Upper lobe of right lung (tissue), 1 donor: ENCODE measurements at regions not wholly inside any gene's neighbourhood (a gene's known extent, or its start where the extent isn't known, plus 50 kb on each side); places are given as distances from the start of the nearest gene placed in this dataset.

Experiments
- ATAC-seq: fragments of 200-7000 bp; cut with Tn5 transposase; one replicate; pipeline ENCODE4 v1.9.1; 2020; ENCODE audit warnings: mild to moderate bottlenecking, moderate library complexity
- DNase-seq: peaks from one replicate; pipeline ENCODE4 v3.0.0-alpha.2; 2020
- H3K27ac ChIP-seq: fragments of 200-600 bp; one replicate; pipeline ENCODE4 v1.8.0; 2022
- H3K27me3 ChIP-seq: fragments of 200-600 bp; one replicate; pipeline ENCODE4 v1.8.0; 2022; ENCODE audit warnings: mild to moderate bottlenecking
- H3K36me3 ChIP-seq: fragments of 200-600 bp; one replicate; pipeline ENCODE4 v1.8.0; 2022
- H3K4me1 ChIP-seq: fragments of 200-600 bp; one replicate; pipeline ENCODE4 v1.8.0; 2022
- H3K4me3 ChIP-seq: fragments of 200-600 bp; one replicate; pipeline ENCODE4 v1.8.0; 2022; ENCODE audit warnings: mild to moderate bottlenecking
- H3K9me3 ChIP-seq: fragments of 200-600 bp; one replicate; pipeline ENCODE4 v1.8.0; 2022
- intact Hi-C: fragments of 100-400 bp; cut with DNase I; formaldehyde crosslinking; loops from one replicate; pipeline ENCODE4 v1.11.0; 2022
- TF ChIP-seq, protein P1 (sequence below): fragments of 200-600 bp; IDR thresholded peaks from one replicate; pipeline ENCODE4 v1.8.0; 2022; ENCODE audit warnings: antibody characterized with exemption
- donor health status: DM: no; HTN: yes; CAD: no; lungs with severe emphysema.

DNA sequence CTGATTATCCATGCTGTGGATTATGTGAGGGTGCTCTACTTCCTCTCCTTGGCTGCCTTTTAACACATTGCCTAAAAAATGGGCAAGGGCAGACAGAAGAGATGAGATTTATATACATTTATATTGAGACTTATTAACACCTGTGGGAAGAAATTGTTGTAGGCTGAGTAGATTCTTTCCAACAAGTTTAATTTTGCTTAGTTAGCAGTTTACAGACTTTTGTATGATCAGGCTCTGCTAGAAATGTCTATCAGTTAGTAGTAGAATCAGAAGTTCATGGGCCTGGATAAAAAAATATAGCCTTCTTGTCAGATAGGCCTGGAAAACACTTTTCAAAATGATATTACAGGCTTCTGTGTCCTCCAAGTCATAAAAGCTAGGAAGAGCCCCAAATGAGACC, 111.3 kb upstream of the LEF1 start:
- no peaks in the 10 kb centered on the region for H3K4me1 ChIP-seq
- H3K27ac ChIP-seq: no peak overlapping the region
- DNase-seq (no peak), ATAC-seq (no peak)
- H3K36me3 ChIP-seq: no peaks in the 10 kb centered on the region
- H3K27me3 ChIP-seq: no peaks in the 10 kb centered on the region
- TF ChIP-seq, protein P1, sequence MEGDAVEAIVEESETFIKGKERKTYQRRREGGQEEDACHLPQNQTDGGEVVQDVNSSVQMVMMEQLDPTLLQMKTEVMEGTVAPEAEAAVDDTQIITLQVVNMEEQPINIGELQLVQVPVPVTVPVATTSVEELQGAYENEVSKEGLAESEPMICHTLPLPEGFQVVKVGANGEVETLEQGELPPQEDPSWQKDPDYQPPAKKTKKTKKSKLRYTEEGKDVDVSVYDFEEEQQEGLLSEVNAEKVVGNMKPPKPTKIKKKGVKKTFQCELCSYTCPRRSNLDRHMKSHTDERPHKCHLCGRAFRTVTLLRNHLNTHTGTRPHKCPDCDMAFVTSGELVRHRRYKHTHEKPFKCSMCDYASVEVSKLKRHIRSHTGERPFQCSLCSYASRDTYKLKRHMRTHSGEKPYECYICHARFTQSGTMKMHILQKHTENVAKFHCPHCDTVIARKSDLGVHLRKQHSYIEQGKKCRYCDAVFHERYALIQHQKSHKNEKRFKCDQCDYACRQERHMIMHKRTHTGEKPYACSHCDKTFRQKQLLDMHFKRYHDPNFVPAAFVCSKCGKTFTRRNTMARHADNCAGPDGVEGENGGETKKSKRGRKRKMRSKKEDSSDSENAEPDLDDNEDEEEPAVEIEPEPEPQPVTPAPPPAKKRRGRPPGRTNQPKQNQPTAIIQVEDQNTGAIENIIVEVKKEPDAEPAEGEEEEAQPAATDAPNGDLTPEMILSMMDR: no peak
- H3K4me3 ChIP-seq: no peak overlapping the region
- H3K9me3 ChIP-seq: no peaks in the 10 kb centered on the region
- intact Hi-C loops: no loop called here

GRCh38 chr4:108276690-108277089, 108.0 kb upstream of the LEF1 start:
- TF ChIP-seq, protein P1: no peak
- Histone ChIP-seq H3K27ac (no peak overlapping the region), H3K36me3 (no peaks in the 10 kb centered on the region), H3K9me3 (no peaks in the 10 kb centered on the region), H3K4me3 (no peak overlapping the region), H3K4me1 (no peaks in the 10 kb centered on the region), H3K27me3 (no peaks in the 10 kb centered on the region)
- DNase-seq (no peak), ATAC-seq (no peak)
- intact Hi-C loops: no loop called here

DNA sequence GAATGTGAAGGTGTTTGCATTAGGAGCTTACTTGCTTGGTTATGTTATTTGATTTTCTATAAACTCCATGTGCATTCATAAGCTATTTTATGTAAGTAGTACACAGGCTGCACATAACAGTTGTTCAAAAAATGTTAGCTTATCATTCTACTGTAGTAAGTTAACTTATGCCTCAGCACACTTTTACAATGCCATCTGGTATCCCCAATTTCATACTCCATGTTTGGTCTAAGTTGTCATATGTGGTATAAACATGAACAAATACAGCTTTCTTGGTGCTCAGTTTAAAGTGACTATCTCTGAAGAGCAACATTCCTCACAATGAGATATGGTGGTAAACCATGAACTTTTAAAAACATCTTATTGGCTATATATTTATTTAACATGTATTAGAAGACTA, 104.3 kb upstream of the LEF1 start:
- TF ChIP-seq, protein P1: no peak
- no peak overlapping the region for H3K27ac ChIP-seq
- DNase-seq (no peak), ATAC-seq (no peak)
- H3K9me3 ChIP-seq: no peaks in the 10 kb centered on the region
- no peaks in the 10 kb centered on the region for H3K36me3 ChIP-seq
- intact Hi-C loops: no loop called here
- H3K4me1 ChIP-seq: no peaks in the 10 kb centered on the region
- no peaks in the 10 kb centered on the region for H3K27me3 ChIP-seq
- no peak overlapping the region for H3K4me3 ChIP-seq

DNA sequence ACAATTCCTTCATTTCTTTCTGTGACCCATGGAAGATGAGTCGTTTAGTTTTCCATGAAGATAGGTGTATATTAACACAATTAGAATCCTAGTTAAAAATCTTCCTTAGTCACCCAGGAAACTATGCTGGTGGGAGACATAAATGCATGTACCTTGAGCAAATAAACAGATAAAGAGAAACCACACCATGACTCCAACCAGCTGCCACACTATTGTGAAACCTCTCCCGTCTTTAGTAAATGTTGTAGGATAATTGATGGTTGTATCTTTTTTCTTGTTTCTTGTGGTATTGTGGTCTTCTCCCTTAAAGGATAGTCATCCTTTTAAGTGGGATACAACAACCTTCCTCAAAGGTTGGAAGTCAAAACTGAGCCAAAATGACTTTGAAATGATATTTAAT, 103.8 kb upstream of the LEF1 start:
- intact Hi-C loops: no loop called here
- H3K9me3 ChIP-seq: no peaks in the 10 kb centered on the region
- no peak overlapping the region for H3K4me3 ChIP-seq
- no peaks in the 10 kb centered on the region for H3K36me3 ChIP-seq
- TF ChIP-seq, protein P1: no peak
- H3K27me3 ChIP-seq: no peaks in the 10 kb centered on the region
- H3K27ac ChIP-seq: no peak overlapping the region
- DNase-seq (no peak), ATAC-seq (no peak)
- H3K4me1 ChIP-seq: no peaks in the 10 kb centered on the region

DNA sequence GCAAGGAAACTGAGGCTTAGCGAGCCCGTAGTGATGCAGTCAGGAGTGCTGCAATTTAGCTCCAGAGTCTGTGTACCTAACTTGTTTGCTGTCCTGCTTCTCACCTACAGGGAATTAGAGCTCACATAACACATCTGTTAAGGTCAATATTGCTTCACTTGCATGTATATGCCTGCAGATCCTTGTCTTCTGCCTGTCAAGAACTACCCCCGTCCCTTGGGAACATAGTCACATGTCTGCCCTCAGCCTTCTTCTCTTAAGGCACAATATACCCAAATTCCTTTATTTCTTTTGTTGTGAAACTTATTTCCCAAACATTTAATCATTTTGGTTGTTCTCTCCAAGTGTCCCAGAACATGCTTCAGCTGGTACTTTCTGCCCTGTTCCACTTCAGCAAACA, 103.3 kb upstream of the LEF1 start:
- TF ChIP-seq, protein P1: no peak
- no peak for ATAC-seq
- DNase-seq: no peak

More for the DNA sequence above, 103.3 kb upstream of the LEF1 start:
- no peaks in the 10 kb centered on the region for H3K27me3 ChIP-seq
- no peak overlapping the region for H3K4me3 ChIP-seq
- H3K36me3 ChIP-seq: no peaks in the 10 kb centered on the region
- no peaks in the 10 kb centered on the region for H3K9me3 ChIP-seq
- intact Hi-C loops: no loop called here
- no peaks in the 10 kb centered on the region for H3K4me1 ChIP-seq
- no peak overlapping the region for H3K27ac ChIP-seq
